GM19395 (cell line): ENCODE measurements at regions not wholly inside any gene's neighbourhood (a gene's known extent, or its start where the extent isn't known, plus 50 kb on each side); places are given as distances from the start of the nearest gene placed in this dataset.
A peak's percentile ranks its signal among the peaks of the same experiment; 100 is the strongest.

ENCODE experiments used
- ATAC-seq: cut with Tn5 transposase; IDR thresholded peaks from one replicate; pipeline ENCODE4 v1.9.1; 2021; ENCODE audit warnings: mild to moderate bottlenecking, moderate library complexity; ENCODE audit not compliant: unreplicated experiment

DNA sequence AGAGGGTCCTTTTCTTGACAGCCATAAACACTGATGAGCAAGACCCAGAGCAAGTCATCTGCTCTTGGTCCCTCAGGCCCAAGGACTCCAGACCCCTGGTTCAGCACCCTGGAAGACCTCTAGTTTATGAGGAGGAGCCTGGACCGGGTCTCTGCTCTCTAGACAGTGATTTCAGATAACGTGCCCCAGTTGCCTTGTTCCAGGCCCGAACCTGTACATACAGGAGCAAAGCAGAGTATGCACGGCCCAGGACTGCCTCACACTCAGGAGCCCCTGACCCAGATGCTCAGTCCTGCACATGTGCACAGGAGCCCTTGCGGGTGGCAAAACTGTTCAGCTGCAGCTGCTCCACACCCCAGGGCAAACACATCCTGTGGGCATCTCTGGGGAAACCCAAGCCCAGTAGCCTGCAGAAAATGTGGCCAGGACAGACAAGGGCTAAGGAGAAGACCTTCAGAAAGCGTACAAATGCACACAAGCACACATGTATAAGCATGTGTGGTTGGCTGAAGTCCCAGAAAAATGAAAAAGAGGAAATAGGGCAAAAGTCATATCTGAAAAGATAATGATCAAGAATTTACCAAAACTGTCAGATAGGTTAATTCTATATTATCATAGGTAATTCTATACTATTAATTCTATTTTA lies 59.9 kb upstream of the CORO2B start:
- ATAC-seq, result no peak

DNA sequence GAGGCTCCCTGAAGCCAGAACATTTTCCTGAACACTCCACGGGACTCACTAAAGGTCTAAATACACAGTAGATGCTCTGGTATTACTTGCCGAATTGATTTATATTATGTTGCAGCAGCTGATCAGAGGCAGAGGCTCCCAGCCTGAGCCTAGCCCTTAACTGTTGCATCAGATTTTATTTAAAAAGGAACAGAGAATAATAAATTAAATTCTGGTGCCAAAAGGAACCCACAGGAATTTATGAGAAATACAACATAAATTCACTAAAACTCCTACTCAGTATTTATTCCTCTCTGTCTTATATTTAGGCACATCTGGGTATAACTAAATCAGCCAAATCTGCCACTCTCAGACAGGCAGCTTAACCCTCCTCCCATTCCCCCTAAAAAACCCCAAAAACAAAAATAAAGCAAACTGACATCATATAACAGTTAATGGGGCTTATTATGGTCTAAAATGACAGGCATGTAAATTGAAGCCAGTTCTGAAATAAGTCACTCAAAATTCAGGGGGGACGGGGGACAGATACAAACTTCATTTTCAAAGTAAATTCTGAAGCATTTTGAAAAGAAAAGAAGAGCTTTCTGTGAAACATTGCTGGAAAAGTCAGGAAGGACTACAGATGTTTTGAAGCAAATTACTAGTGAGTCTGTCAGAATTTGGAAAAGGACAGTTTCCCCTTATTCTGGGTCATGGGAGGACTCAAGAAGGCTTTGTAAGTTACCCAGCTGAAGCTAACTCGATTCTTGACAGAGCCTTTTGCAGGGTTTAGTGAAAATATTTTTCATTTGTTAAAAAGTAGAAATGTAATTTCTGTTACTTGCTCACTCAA lies 53.8 kb upstream of the CORO2B start:
- no peak for ATAC-seq

DNA sequence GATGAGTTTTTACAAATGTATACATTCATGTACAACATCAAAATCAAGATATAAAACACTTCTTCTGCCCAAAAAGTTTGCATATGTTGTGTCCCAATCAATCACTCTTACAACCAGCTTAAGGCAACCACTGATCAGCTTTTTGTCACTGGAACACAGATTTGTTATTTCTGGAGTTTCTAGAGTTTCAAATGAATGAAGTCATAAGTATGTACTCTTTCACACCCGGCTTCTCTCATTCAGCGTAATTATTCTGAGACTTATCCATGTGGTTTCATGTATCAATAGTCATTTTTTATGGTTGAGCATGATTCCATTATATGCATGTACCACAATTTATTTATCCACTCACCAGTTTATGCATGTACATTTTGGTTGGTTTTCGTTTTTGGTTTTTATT lies 53.0 kb upstream of the CORO2B start:
- peak; percentile 34 for ATAC-seq

DNA sequence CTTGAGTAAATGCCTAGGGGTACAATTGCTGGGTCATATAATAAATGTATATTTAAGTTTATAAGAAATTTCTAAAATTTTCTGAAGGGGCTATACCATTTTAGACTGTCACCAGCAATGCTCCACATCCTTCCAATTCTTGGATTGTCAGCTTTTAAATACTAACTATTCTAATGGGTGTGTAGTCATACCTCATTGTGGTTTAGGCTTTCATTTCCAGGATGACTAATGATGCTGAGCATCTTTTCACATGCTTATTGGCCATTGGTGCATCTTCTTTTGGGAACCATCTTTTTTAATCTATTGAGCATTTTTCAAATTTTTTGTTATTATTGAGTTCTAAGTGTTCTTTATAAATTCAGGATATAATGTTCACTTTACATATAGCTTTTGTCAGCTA lies 52.5 kb upstream of the CORO2B start:
- ATAC-seq, result peak; percentile 88

DNA sequence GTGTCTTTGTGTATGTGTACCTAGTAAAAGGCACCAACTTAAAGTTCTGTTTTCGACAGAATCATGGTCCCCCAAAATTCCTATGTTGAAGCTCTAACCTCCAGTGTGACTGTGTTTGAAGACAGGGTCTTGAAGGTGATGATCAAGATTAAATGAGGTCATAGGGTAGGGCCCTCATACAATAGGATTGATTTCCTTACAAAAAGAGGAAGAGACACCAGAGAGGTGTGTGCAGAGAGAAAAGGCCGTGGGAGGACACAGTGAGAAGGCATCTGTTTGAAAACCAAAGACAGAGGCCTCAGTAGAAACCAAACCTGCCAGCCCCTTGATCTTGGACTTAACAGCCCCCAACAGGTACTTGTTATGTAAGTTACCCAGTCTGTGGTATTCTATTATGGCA lies 52.0 kb upstream of the CORO2B start:
- no peak for ATAC-seq

DNA sequence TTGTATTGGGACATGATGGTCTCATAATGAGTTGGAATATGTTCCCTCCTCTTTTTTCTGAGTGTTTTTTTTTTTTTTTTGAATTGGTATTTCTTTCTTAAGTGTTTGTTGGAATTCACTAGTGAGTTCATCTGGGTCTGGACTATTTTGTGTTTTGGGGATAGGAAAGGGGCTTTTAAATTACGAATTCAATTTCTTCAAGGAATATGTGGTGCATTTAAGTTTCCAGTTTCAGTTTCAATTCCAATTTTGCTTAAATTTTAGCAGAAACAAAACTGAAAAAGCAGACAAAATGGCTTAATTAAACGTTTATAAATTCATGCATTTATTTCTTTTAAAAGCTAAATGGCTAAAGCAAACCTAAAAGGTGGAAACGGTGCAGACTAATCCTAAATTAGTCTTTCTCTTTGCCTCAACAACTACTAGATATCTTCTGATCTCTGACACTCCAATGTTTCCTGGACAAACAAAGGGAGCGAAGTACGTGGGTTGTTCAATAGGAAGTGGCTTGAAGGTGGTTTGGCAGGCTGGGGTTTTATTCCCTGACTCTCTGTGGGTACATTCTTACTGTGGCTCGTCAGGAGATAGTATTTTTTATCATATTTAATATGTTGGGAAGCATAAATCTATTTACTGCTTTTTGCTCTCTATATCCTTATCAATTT lies 50.0 kb upstream of the CORO2B start:
- no peak for ATAC-seq
